KMS-11 (cell line): ENCODE measurements at regions not wholly inside any gene's neighbourhood (a gene's known extent, or its start where the extent isn't known, plus 50 kb on each side); places are given as distances from the start of the nearest gene placed in this dataset.

Experiments used
- H2AFZ ChIP-seq: fragments of 200-600 bp; sonication (generic); 2 replicates; pipeline ENCODE4 v1.6.1; 2016; ENCODE audit warnings: antibody characterized with exemption, mixed run types, low read depth
- H3K27ac ChIP-seq: fragments of 200-600 bp; sonication (generic); 2 replicates; pipeline ENCODE4 v1.6.1; 2016; ENCODE audit warnings: mild to moderate bottlenecking, mixed run types
- H3K27me3 ChIP-seq: fragments of 200-600 bp; sonication (generic); 2 replicates; pipeline ENCODE4 v1.6.1; 2017; ENCODE audit warnings: mild to moderate bottlenecking, low read depth, mixed run types, moderate library complexity; ENCODE audit not compliant: insufficient read depth
- H3K36me3 ChIP-seq: fragments of 200-600 bp; sonication (generic); 2 replicates; pipeline ENCODE4 v1.6.1; 2017; ENCODE audit warnings: mild to moderate bottlenecking, mixed run types; ENCODE audit not compliant: insufficient read depth
- H3K4me1 ChIP-seq: fragments of 200-600 bp; sonication (generic); 2 replicates; pipeline ENCODE4 v1.6.1; 2016; ENCODE audit warnings: mild to moderate bottlenecking, low read depth, mixed run types; ENCODE audit not compliant: poor library complexity, severe bottlenecking
- H3K4me2 ChIP-seq: fragments of 200-600 bp; sonication (generic); 2 replicates; pipeline ENCODE4 v1.7.0; 2016; ENCODE audit warnings: mild to moderate bottlenecking, mixed run types
- H3K4me3 ChIP-seq: fragments of 200-600 bp; sonication (generic); IDR thresholded peaks from 2 replicates; pipeline ENCODE4 v1.6.1; 2017; ENCODE audit warnings: low read depth, low read length, mixed read lengths; ENCODE audit not compliant: insufficient read depth
- H3K79me2 ChIP-seq: fragments of 200-600 bp; sonication (generic); 2 replicates; pipeline ENCODE4 v1.6.1; 2016; ENCODE audit warnings: low read depth, mixed run types; ENCODE audit not compliant: insufficient read depth
- H3K9ac ChIP-seq: fragments of 200-600 bp; sonication (generic); 2 replicates; pipeline ENCODE4 v1.6.1; 2016; ENCODE audit warnings: mild to moderate bottlenecking, mixed run types
- H4K20me1 ChIP-seq: fragments of 200-600 bp; sonication (generic); 2 replicates; pipeline ENCODE4 v1.6.1; 2016; ENCODE audit warnings: mild to moderate bottlenecking, mixed run types; ENCODE audit not compliant: insufficient read depth
- CTCF ChIP-seq: fragments of 200-600 bp; sonication (generic); conservative IDR thresholded peaks from 2 replicates; pipeline ENCODE4 v1.6.1; 2017; ENCODE audit warnings: low read depth, mild to moderate bottlenecking, antibody characterized with exemption, low read length, moderate library complexity, mixed read lengths

- Histone ChIP-seq H3K4me3 (no peak overlapping the region), H3K27me3 (no peaks in the 10 kb centered on the region), H3K79me2 (no peaks in the 10 kb centered on the region), H3K36me3 (no peaks in the 10 kb centered on the region), H3K4me1 (no peaks in the 10 kb centered on the region), H3K27ac (no peak overlapping the region), H3K4me2 (no peak overlapping the region), H3K9ac (no peak overlapping the region), H2AFZ (no peak overlapping the region), H4K20me1 (no peaks in the 10 kb centered on the region)
- TF ChIP-seq CTCF = no peak
These were observed 219.7 kb upstream of the PRSS1 start for GRCh38 chr7:142529591-142529990.

GRCh38 chr7:142528608-142529408, 220.5 kb upstream of the PRSS1 start:
- Histone ChIP-seq H3K4me2 (no peak overlapping the region), H3K4me3 (no peak overlapping the region)
- TF ChIP-seq CTCF = no peak

GRCh38 chr7:142523821-142524460, 225.3 kb upstream of the PRSS1 start:
- no peak overlapping the region for H3K4me2 ChIP-seq
- H3K79me2 ChIP-seq = no peaks in the 10 kb centered on the region
- no peaks in the 10 kb centered on the region for H4K20me1 ChIP-seq
- no peaks in the 10 kb centered on the region for H3K4me1 ChIP-seq
- no peak for TF ChIP-seq CTCF
- no peak overlapping the region for H2AFZ ChIP-seq
- no peak overlapping the region for H3K27ac ChIP-seq
- H3K4me3 ChIP-seq = no peak overlapping the region
- H3K36me3 ChIP-seq = no peaks in the 10 kb centered on the region
- H3K27me3 ChIP-seq = no peaks in the 10 kb centered on the region
- H3K9ac ChIP-seq = no peak overlapping the region

More at GRCh38 chr7:142528608-142529408, 220.5 kb upstream of the PRSS1 start:
- H3K79me2 ChIP-seq = no peaks in the 10 kb centered on the region
- no peaks in the 10 kb centered on the region for H3K27me3 ChIP-seq
- H4K20me1 ChIP-seq = no peaks in the 10 kb centered on the region
- no peaks in the 10 kb centered on the region for H3K36me3 ChIP-seq
- no peak overlapping the region for H3K9ac ChIP-seq
- no peak overlapping the region for H3K27ac ChIP-seq
- no peak overlapping the region for H2AFZ ChIP-seq
- no peaks in the 10 kb centered on the region for H3K4me1 ChIP-seq

- H2AFZ ChIP-seq = no peak overlapping the region
- no peak overlapping the region for H3K27ac ChIP-seq
- no peak for TF ChIP-seq CTCF
- no peak overlapping the region for H3K4me2 ChIP-seq
- H3K36me3 ChIP-seq = no peaks in the 10 kb centered on the region
- H4K20me1 ChIP-seq = no peaks in the 10 kb centered on the region
- no peaks in the 10 kb centered on the region for H3K4me1 ChIP-seq
- H3K9ac ChIP-seq = no peak overlapping the region
- H3K4me3 ChIP-seq = no peak overlapping the region
- no peaks in the 10 kb centered on the region for H3K27me3 ChIP-seq
- no peaks in the 10 kb centered on the region for H3K79me2 ChIP-seq
These were observed 226.5 kb upstream of the PRSS1 start for GRCh38 chr7:142522735-142523134.
